ENCODE measurements at regions not wholly inside any gene's neighbourhood (a gene's known extent, or its start where the extent isn't known, plus 50 kb on each side); places are given as distances from the start of the nearest gene placed in this dataset.

DNA sequence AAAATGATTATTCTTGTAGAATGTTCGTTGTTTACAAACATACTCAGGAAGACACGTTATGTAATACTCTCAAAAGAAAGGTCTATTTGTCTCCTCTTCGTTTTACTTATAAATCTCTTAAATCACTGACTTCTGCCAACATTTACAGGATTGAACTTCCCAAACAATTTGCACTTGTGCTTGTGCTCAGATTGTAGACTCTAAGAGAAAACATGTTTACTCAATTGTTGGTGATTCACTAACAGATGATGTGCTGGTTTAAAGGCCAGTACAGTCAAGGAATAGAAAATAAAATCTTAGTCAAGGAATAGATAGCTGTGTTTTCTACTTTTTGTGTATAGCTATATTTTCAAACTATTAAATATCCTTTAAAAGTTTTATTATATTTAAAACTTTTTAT, 172.8 kb downstream of the GJA1 start:
- 95 to 98% methylated on average over 3 of the region's 3 CpGs for WGBS, 2 experiments

DNA sequence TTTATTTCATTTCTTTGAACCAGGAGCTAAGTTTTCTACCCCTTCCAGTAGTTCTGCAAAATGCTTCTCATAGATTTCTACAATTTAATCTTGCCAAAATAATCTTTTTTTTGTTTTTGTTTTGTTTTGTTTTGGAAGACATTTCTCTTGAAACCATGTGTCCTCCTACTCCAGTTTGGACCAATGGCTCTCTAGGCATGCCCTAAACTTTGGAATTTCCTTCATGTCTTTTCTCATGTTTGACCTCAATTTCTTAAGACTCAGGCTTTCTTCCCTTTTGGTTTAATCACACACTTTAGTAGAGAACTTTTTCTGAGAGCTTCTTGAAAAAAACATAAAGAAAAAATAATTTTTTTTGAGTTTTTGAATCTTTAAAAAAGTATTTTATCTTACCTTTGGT, 173.8 kb downstream of the GJA1 start:
- Histone ChIP-seq H3K4me3 (ENCODE audit: insufficient read depth, low read depth, low read length) (no peak overlapping the region), H3K27me3 (ENCODE audit: control insufficient read depth, insufficient read depth, low read length, poor library complexity, severe bottlenecking) (no peaks in the 10 kb centered on the region), H3K9me3 (ENCODE audit: control insufficient read depth, low read length) (no peaks in the 10 kb centered on the region)

More for the DNA sequence above, 172.8 kb downstream of the GJA1 start:
- Histone ChIP-seq H3K4me1 (ENCODE audit: control insufficient read depth, insufficient read depth, low read length) (no peaks in the 10 kb centered on the region), H3K4me3 (ENCODE audit: insufficient read depth, low read depth, low read length) (no peak overlapping the region), H3K27ac (ENCODE audit: insufficient read depth, low read depth, low read length, poor library complexity, severe bottlenecking) (no peak overlapping the region), H3K36me3 (ENCODE audit: control insufficient read depth, insufficient read depth, low read length) (no peaks in the 10 kb centered on the region), H3K9me3 (ENCODE audit: control insufficient read depth, low read length) (no peaks in the 10 kb centered on the region), H3K27me3 (ENCODE audit: control insufficient read depth, insufficient read depth, low read length, poor library complexity, severe bottlenecking) (no peaks in the 10 kb centered on the region)

DNA sequence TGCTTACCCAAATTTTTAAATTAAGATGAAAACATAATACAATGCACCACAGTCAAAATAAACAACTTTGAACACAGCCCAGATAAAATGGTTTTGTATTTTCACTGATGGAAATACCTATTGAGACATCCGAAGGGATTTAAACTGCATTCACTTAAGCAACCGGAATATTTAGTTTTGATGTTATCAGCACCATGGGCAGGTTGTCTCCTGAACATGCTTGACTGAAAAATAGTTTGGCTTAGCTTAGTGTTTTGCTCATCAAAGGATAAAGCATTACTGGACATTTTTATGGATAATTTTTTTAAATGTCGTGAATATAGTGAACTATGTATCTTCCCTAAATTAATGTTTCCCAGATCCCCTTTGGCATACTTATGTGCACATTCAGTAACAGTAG, 177.5 kb downstream of the GJA1 start:
- Histone ChIP-seq H3K27me3 (ENCODE audit: control insufficient read depth, insufficient read depth, low read length, poor library complexity, severe bottlenecking) (no peaks in the 10 kb centered on the region), H3K4me1 (ENCODE audit: control insufficient read depth, insufficient read depth, low read length) (no peaks in the 10 kb centered on the region), H3K27ac (ENCODE audit: insufficient read depth, low read depth, low read length, poor library complexity, severe bottlenecking) (no peak overlapping the region), H3K9me3 (ENCODE audit: control insufficient read depth, low read length) (no peaks in the 10 kb centered on the region), H3K36me3 (ENCODE audit: control insufficient read depth, insufficient read depth, low read length) (no peaks in the 10 kb centered on the region), H3K4me3 (ENCODE audit: insufficient read depth, low read depth, low read length) (no peak overlapping the region)
- WGBS, 2 experiments, result 93 to 96% methylated on average over 2 to 3 of the region's 3 CpGs

More for the DNA sequence above, 173.8 kb downstream of the GJA1 start:
- Histone ChIP-seq H3K27ac (ENCODE audit: insufficient read depth, low read depth, low read length, poor library complexity, severe bottlenecking) (no peak overlapping the region), H3K36me3 (ENCODE audit: control insufficient read depth, insufficient read depth, low read length) (no peaks in the 10 kb centered on the region), H3K4me1 (ENCODE audit: control insufficient read depth, insufficient read depth, low read length) (no peaks in the 10 kb centered on the region)

DNA sequence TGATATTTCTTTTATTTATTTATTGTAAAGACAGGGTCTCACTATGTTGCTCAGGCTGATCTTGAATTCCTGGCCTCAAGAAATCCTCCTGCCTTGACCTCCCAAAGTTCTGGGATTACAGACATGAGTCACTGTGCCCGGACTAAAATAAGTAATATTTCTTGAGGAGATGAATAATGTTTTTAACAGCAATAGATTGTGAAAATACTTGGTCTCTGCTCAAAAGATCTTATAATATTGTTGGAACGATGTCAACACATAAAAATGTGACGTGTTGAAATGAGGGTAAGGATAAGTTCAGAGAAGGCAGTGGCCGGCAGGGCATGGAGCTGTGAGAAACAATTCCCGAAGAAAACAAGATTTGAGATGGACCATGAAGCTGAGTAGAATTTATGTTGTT, 178.7 kb downstream of the GJA1 start:
- 89 to 96% methylated on average over 5 of the region's 5 CpGs for WGBS, 2 experiments

DNA sequence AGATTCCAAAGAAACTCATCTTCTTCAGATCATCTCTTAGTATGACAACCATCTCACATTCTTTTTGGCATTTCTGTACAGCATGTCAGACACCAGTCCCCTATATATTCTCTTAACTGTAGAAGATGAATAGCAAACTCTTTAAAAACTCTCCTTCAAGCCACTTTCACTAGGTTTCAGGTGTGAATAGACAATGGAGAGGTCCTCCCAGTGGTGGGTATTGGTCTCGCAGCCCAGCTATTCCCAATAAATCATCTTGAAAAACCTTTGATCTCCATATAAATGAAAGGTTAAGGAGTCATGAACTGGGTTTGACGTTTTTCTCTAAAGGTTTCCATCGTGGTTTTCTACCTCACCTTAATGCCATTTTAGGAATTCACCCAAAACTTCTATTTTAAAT, 180.0 kb downstream of the GJA1 start:
- H3K9me3 ChIP-seq (ENCODE audit: control insufficient read depth, low read length), result no peaks in the 10 kb centered on the region
- H3K36me3 ChIP-seq (ENCODE audit: control insufficient read depth, insufficient read depth, low read length), result no peaks in the 10 kb centered on the region
- H3K27ac ChIP-seq (ENCODE audit: insufficient read depth, low read depth, low read length, poor library complexity, severe bottlenecking), result no peak overlapping the region
- H3K27me3 ChIP-seq (ENCODE audit: control insufficient read depth, insufficient read depth, low read length, poor library complexity, severe bottlenecking), result no peaks in the 10 kb centered on the region
- no peak overlapping the region for H3K4me3 ChIP-seq (ENCODE audit: insufficient read depth, low read depth, low read length)
- peaks cover 6% of the 10 kb centered on the region for H3K4me1 ChIP-seq (ENCODE audit: control insufficient read depth, insufficient read depth, low read length)
- WGBS, 2 experiments, result 56 to 83% methylated on average over 2 to 3 of the region's 3 CpGs

More for the DNA sequence above, 178.7 kb downstream of the GJA1 start:
- no peaks in the 10 kb centered on the region for H3K27me3 ChIP-seq (ENCODE audit: control insufficient read depth, insufficient read depth, low read length, poor library complexity, severe bottlenecking)
- H3K27ac ChIP-seq (ENCODE audit: insufficient read depth, low read depth, low read length, poor library complexity, severe bottlenecking), result no peak overlapping the region
- H3K4me3 ChIP-seq (ENCODE audit: insufficient read depth, low read depth, low read length), result no peak overlapping the region
- no peaks in the 10 kb centered on the region for H3K36me3 ChIP-seq (ENCODE audit: control insufficient read depth, insufficient read depth, low read length)
- peaks cover under 1% of the 10 kb centered on the region for H3K4me1 ChIP-seq (ENCODE audit: control insufficient read depth, insufficient read depth, low read length)
- no peaks in the 10 kb centered on the region for H3K9me3 ChIP-seq (ENCODE audit: control insufficient read depth, low read length)

DNA sequence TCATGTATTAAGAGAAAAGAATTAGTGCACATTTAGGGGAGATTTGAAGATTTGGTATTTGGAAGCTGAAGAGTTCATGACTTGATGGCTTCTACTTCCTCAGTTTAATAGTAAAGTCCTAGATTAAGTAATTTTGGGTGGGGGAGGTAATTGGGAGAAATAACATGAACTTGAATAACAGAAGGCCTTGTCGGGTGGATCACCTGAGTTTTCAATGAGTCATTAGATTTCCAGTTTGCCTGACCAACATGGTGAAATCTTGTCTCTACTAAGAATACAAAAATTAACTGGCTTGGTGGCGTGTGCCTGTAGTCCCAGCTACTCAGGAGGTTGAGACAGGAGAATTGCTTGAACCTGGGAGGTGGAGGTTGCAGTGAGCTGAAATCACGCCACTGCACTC, 181.0 kb downstream of the GJA1 start:
- H3K4me1 ChIP-seq (ENCODE audit: control insufficient read depth, insufficient read depth, low read length), result peaks cover 6% of the 10 kb centered on the region
- no peaks in the 10 kb centered on the region for H3K9me3 ChIP-seq (ENCODE audit: control insufficient read depth, low read length)
- H3K27ac ChIP-seq (ENCODE audit: insufficient read depth, low read depth, low read length, poor library complexity, severe bottlenecking), result no peak overlapping the region
- no peaks in the 10 kb centered on the region for H3K36me3 ChIP-seq (ENCODE audit: control insufficient read depth, insufficient read depth, low read length)
- no peaks in the 10 kb centered on the region for H3K27me3 ChIP-seq (ENCODE audit: control insufficient read depth, insufficient read depth, low read length, poor library complexity, severe bottlenecking)
- 91 to 97% methylated on average over 3 of the region's 3 CpGs for WGBS, 2 experiments
- no peak overlapping the region for H3K4me3 ChIP-seq (ENCODE audit: insufficient read depth, low read depth, low read length)

DNA sequence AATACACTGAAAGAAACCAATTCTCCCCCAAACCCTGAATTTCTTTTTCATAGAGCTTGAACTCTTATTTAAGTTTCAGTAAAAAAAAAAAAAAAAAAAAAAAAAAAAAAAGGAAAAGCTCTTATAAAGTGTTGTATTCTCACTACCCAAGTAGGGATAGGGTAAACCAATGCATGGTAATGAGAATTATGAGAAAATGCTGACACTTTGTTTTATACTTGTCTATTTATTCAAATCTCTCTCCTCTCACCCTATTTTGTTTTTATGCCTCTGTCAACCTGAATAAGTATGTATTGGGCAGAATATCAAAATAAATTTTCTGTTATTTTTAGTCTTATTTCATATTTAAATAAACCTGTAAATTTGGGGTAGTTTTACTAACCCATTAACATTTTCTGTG, 181.9 kb downstream of the GJA1 start:
- H3K27ac ChIP-seq (ENCODE audit: insufficient read depth, low read depth, low read length, poor library complexity, severe bottlenecking), result no peak overlapping the region
- H3K9me3 ChIP-seq (ENCODE audit: control insufficient read depth, low read length), result no peaks in the 10 kb centered on the region
- H3K4me1 ChIP-seq (ENCODE audit: control insufficient read depth, insufficient read depth, low read length), result peaks cover 6% of the 10 kb centered on the region
- no peaks in the 10 kb centered on the region for H3K36me3 ChIP-seq (ENCODE audit: control insufficient read depth, insufficient read depth, low read length)
- H3K27me3 ChIP-seq (ENCODE audit: control insufficient read depth, insufficient read depth, low read length, poor library complexity, severe bottlenecking), result no peaks in the 10 kb centered on the region
- no peak overlapping the region for H3K4me3 ChIP-seq (ENCODE audit: insufficient read depth, low read depth, low read length)

DNA sequence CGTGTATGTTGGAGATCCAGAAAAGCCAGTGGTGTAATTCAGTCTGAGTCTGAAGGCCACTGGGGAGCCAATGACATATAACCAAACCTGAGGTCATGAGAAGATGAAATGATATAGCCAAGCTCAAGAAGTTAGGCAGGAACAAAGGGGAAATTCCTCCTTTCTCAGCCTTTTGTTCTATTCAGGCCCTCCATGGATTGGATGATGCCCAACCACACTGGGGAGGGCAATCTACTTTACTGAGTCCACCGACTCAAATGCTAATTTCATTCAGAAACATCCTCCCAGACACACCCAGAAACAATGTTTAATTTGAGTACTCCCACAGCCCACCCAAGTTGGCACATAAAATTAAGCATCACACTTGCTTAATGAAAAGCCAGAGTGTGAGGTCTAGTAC, 183.6 kb downstream of the GJA1 start:
- no peaks in the 10 kb centered on the region for H3K9me3 ChIP-seq (ENCODE audit: control insufficient read depth, low read length)
- H3K27me3 ChIP-seq (ENCODE audit: control insufficient read depth, insufficient read depth, low read length, poor library complexity, severe bottlenecking), result no peaks in the 10 kb centered on the region
- H3K4me3 ChIP-seq (ENCODE audit: insufficient read depth, low read depth, low read length), result no peak overlapping the region
- H3K36me3 ChIP-seq (ENCODE audit: control insufficient read depth, insufficient read depth, low read length), result no peaks in the 10 kb centered on the region
- peaks cover 6% of the 10 kb centered on the region for H3K4me1 ChIP-seq (ENCODE audit: control insufficient read depth, insufficient read depth, low read length)
- H3K27ac ChIP-seq (ENCODE audit: insufficient read depth, low read depth, low read length, poor library complexity, severe bottlenecking), result no peak overlapping the region
- WGBS, 2 experiments, result 25 to 30% methylated on average over 2 of the region's 2 CpGs

DNA sequence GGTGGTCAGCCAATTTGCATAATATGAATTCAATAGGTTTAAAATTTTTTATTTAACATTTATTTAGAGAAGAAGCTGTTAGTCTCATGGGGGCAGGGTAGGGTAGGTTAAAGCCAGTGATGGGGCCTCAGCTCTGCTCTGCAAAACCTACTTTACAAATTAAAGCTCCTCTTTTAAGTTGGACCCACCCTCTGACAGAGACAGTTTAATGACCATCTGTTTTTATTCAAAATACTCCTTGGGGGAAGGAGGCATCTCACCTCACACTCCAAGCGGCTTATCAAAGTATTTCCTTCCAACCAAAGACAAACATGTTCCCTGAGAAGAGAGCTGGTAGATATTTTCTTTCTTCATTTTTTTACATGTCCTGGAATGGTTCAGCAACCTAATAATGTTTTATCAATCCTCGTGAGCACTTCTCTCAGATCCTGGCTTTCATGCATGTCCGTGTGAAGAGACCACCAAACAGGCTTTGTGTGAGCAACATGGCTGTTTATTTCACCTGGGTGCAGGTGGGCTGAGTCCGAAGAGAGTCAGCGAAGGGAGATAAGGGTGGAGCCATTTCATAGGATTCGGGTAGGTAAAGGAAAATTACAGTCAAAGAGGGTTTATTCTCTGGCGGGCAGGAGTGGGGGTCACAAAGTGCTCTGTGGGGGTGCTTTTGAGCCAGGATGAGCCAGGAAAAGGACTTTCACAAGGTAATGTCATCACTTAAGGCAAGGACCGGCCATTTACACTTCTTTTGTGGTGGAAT, 184.7 kb downstream of the GJA1 start:
- H3K27ac ChIP-seq (ENCODE audit: insufficient read depth, low read depth, low read length, poor library complexity, severe bottlenecking), result no peak overlapping the region
- WGBS, 2 experiments, result 37 to 44% methylated on average over 6 to 7 of the region's 8 CpGs
- H3K4me1 ChIP-seq (ENCODE audit: control insufficient read depth, insufficient read depth, low read length), result peaks cover 6% of the 10 kb centered on the region
- H3K27me3 ChIP-seq (ENCODE audit: control insufficient read depth, insufficient read depth, low read length, poor library complexity, severe bottlenecking), result no peaks in the 10 kb centered on the region
- H3K9me3 ChIP-seq (ENCODE audit: control insufficient read depth, low read length), result no peaks in the 10 kb centered on the region
- H3K36me3 ChIP-seq (ENCODE audit: control insufficient read depth, insufficient read depth, low read length), result no peaks in the 10 kb centered on the region
- H3K4me3 ChIP-seq (ENCODE audit: insufficient read depth, low read depth, low read length), result no peak overlapping the region

DNA sequence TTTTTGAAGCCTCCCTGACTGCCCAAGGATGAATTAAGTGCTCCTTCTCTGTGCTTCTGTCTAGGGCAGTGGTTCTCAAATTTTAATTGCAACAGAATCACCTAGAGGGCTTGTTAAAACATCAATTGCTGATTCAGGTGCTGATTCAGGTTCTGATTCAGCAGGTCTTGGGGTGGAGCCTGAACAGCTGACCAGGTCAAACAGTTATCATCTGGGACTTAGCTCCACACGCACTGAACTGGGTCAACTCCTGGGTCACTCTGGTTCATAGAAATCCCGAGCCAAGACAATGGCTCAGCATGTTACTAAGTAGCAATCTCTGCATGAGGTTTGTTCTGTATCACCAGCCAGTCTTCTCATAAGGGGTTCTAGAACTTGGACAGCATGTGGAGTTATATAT, 192.3 kb downstream of the GJA1 start:
- H3K9me3 ChIP-seq (ENCODE audit: control insufficient read depth, low read length), result no peaks in the 10 kb centered on the region
- 70 to 85% methylated on average over 2 of the region's 2 CpGs for WGBS, 2 experiments
- no peaks in the 10 kb centered on the region for H3K36me3 ChIP-seq (ENCODE audit: control insufficient read depth, insufficient read depth, low read length)

DNA sequence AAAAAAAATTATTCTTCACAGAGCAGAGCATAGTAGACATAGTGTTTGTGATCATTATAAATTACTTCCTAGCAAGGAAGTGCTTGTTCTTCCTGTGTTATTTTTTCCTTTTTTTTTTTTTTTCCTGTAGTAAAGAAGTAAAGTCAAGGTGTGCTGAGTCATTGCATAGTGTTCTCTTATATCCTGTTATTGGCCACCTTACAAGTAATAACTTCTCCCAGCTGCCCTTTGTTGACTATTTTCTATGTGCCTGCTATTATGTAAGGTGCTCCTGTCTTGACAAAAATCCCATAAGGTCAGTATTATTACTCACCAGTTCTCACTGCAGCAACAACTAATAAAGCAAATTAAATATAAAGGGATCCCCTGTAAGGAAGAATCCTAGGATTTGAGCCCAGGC, 195.3 kb downstream of the GJA1 start:
- no peaks in the 10 kb centered on the region for H3K36me3 ChIP-seq (ENCODE audit: control insufficient read depth, insufficient read depth, low read length)
- H3K27me3 ChIP-seq (ENCODE audit: control insufficient read depth, insufficient read depth, low read length, poor library complexity, severe bottlenecking), result no peaks in the 10 kb centered on the region
- H3K27ac ChIP-seq (ENCODE audit: insufficient read depth, low read depth, low read length, poor library complexity, severe bottlenecking), result no peak overlapping the region
- H3K9me3 ChIP-seq (ENCODE audit: control insufficient read depth, low read length), result no peaks in the 10 kb centered on the region
- no peaks in the 10 kb centered on the region for H3K4me1 ChIP-seq (ENCODE audit: control insufficient read depth, insufficient read depth, low read length)
- no peak overlapping the region for H3K4me3 ChIP-seq (ENCODE audit: insufficient read depth, low read depth, low read length)

More for the DNA sequence above, 192.3 kb downstream of the GJA1 start:
- Histone ChIP-seq H3K27me3 (ENCODE audit: control insufficient read depth, insufficient read depth, low read length, poor library complexity, severe bottlenecking) (no peaks in the 10 kb centered on the region), H3K4me3 (ENCODE audit: insufficient read depth, low read depth, low read length) (no peak overlapping the region), H3K4me1 (ENCODE audit: control insufficient read depth, insufficient read depth, low read length) (no peaks in the 10 kb centered on the region), H3K27ac (ENCODE audit: insufficient read depth, low read depth, low read length, poor library complexity, severe bottlenecking) (no peak overlapping the region)
